Sigmoid colon (tissue), 6 donors: ENCODE measurements at regions not wholly inside any gene's neighbourhood (a gene's known extent, or its start where the extent isn't known, plus 50 kb on each side); places are given as distances from the start of the nearest gene placed in this dataset.
A peak's percentile ranks its signal among the peaks of the same experiment; 100 is the strongest.

Source experiments
- DNase-seq: peaks from one replicate; pipeline ENCODE4 v3.0.0-alpha.2; 2019
- H3K27ac ChIP-seq, 4 donors: fragments of 200-600 bp; sonication (generic); one replicate each; pipeline ENCODE4 v1.5.1; 2016 to 2019; ENCODE audit warnings: mild to moderate bottlenecking in 1 of 4
- H3K27me3 ChIP-seq, 3 donors: fragments of 200-600 bp; sonication (generic); one replicate each; pipeline ENCODE4 v1.5.1; 2019; ENCODE audit warnings: mild to moderate bottlenecking in 1 of 3
- H3K36me3 ChIP-seq, 4 donors: fragments of 200-600 bp; sonication (generic); one replicate each; pipeline ENCODE4 v1.5.1; 2016 to 2019
- H3K4me1 ChIP-seq, 4 donors: fragments of 200-600 bp; sonication (generic); one replicate each; pipeline ENCODE4 v1.5.1; 2017 to 2019
- H3K4me3 ChIP-seq, 4 donors: fragments of 200-600 bp; sonication (generic); one replicate each; pipeline ENCODE4 v1.5.1; 2017 to 2019; ENCODE audit warnings: mild to moderate bottlenecking in 2 of 4, moderate library complexity in 1 of 4
- H3K9me3 ChIP-seq, 4 donors: fragments of 200-600 bp in 3 of 4; sonication (generic) in 3 of 4; one replicate each; pipeline versions ENCODE4 v1.5.1 to v1.6.1; 2013 to 2019
- CTCF ChIP-seq, 4 experiments: fragments of 450-650 bp in 3 of 4; fragments of 200-600 bp in 1 of 4; IDR thresholded peaks; one replicate each; pipeline ENCODE4 v1.5.1; 2016 to 2019; ENCODE audit warnings: antibody characterized with exemption in 4 of 4, mild to moderate bottlenecking in 3 of 4, moderate library complexity in 2 of 4
- EP300 ChIP-seq, 4 donors: sonication (generic); formaldehyde crosslinking; IDR thresholded peaks; one replicate each; pipeline ENCODE4 v1.6.1; 2017; ENCODE audit warnings: antibody characterized with exemption in 4 of 4
- POLR2A ChIP-seq, 2 donors: fragments of 450-650 bp; IDR thresholded peaks; one replicate each; pipeline ENCODE4 v1.6.1; 2016; ENCODE audit warnings: antibody characterized with exemption in 2 of 2, mild to moderate bottlenecking in 2 of 2, moderate library complexity in 2 of 2
- POLR2AphosphoS5 ChIP-seq, 4 donors: sonication (generic); formaldehyde crosslinking; IDR thresholded peaks; one replicate each; pipeline ENCODE4 v1.6.1; 2017; ENCODE audit warnings: antibody characterized with exemption in 4 of 4
- WGBS, 2 donors: extraction: QIAGEN DNeasy Blood & Tissue Kit; methylation state at CpG; one replicate each; pipeline ENCODE4 v1.1.7; 2013; 5-methylcytosine and 5-hydroxymethylcytosine counted together
- intact Hi-C: fragments of 100-400 bp; cut with DNase I; formaldehyde crosslinking; loops from one replicate; pipeline ENCODE4 v1.15.1; 2023
- donor health status: healthy with polysubstance abuse.
- donor health status: healthy.

DNA sequence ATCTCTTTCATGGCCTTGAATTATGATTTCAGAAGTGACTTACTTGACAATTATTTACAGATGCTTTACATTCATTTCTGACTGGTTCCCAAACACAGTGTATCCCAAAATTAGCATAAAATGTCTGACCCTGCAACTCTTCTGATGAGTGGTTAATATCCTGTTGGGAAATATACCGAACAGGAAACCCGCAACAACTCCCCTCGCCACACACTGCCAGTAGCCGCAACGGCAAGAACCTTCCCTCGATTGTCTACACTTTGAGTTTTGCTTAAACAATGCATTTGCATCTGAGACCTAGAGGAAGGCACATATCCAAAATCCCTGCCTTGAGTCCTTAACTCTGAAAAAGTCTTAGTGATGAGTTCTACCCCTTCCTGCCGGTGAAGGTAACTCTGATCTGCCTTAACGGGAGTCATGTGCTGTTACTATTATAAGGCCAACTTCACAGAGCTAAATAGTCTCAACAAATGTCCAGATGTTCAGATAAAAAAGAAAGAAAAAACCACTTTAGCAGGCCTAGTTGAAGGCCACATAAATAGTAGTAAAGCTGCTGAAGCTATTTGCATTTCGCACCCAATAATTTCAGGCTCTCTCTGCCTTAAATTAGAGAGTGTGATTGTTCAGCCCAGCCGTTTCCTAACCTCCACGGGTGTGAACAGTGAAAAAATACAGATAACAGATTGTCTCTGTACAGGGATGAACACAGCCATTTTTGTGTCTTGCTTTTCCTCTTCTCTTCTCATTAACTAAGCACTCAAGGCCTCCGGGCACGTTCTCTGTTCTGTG is 321.1 kb downstream of the HS3ST3B1 start:
- WGBS, 2 donors: 57 to 61% methylated on average over 13 of the region's 13 CpGs
- TF ChIP-seq EP300 (IDR thresholded peaks at IDR 0.05): no peak
- DNase-seq: no peak
- no peaks in the 10 kb centered on the region for H3K4me1 ChIP-seq
- no peaks in the 10 kb centered on the region for H3K36me3 ChIP-seq
- H3K4me3 ChIP-seq: no peak overlapping the region
- H3K27ac ChIP-seq: no peak overlapping the region
- no peaks in the 10 kb centered on the region for H3K27me3 ChIP-seq
- H3K9me3 ChIP-seq: no peaks in the 10 kb centered on the region
- intact Hi-C loops: no loop called here

GRCh38 chr17:14619821-14620220 is 318.9 kb downstream of the HS3ST3B1 start:
- H3K4me1 ChIP-seq: no peaks in the 10 kb centered on the region
- H3K4me3 ChIP-seq: no peak overlapping the region
- H3K36me3 ChIP-seq: no peaks in the 10 kb centered on the region
- no peak for DNase-seq
- 85 to 98% methylated on average over 4 of the region's 4 CpGs for WGBS, 2 donors
- H3K9me3 ChIP-seq: no peaks in the 10 kb centered on the region
- intact Hi-C loops: no loop called here
- H3K27me3 ChIP-seq: no peaks in the 10 kb centered on the region
- no peak overlapping the region for H3K27ac ChIP-seq
- no peak for TF ChIP-seq CTCF (IDR thresholded peaks at IDR 0.05)
- TF ChIP-seq POLR2AphosphoS5 (IDR thresholded peaks at IDR 0.05): no peak
- no peak for TF ChIP-seq EP300 (IDR thresholded peaks at IDR 0.05)
- no peak for TF ChIP-seq POLR2A (IDR thresholded peaks at IDR 0.05)

DNA sequence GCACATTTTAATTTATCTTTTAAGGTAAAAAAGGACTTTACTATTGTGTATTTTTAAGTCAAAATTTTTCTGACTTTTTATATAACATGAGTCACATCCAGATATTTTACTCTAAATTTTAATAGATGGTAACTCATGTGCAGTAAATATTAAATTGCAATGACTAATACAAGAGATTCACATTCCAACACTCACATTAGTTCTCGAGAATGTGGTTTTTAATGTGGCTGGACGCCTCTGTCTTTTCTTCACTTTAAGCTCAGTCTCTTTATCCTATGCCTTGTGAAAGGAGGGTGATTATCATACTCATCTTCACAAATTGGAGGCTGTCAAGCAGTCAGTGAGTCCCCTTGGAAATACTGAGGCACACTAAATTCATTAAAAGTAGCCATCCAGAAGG is 315.6 kb downstream of the HS3ST3B1 start:
- no peak for TF ChIP-seq POLR2A (IDR thresholded peaks at IDR 0.05)
- no peak for TF ChIP-seq EP300 (IDR thresholded peaks at IDR 0.05)
- TF ChIP-seq POLR2AphosphoS5 (IDR thresholded peaks at IDR 0.05): no peak
- no peak for TF ChIP-seq CTCF (IDR thresholded peaks at IDR 0.05)
- 88 to 91% methylated on average over 2 of the region's 2 CpGs for WGBS, 2 donors
- Histone ChIP-seq H3K36me3 (no peaks in the 10 kb centered on the region), H3K9me3 (no peaks in the 10 kb centered on the region), H3K27ac (no peak overlapping the region), H3K4me1 (no peaks in the 10 kb centered on the region), H3K4me3 (no peak overlapping the region), H3K27me3 (no peaks in the 10 kb centered on the region)
- DNase-seq: no peak
- intact Hi-C loops: no loop called here

DNA sequence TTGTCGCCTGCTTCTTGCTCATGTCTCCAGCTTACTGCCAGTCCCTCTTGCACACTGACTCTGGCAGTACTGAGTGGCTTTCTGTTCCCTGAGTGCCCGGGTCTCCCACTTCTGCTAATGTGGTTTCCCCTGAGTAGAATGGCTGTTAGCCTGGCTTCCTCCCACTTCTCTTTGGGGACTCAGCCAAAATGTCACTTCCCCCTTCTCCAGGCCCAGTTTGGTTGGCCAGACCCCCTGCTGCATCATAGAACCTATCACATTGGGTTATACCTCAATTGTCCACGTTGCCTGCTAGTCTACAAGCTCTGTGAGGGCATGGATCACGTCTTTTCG is 304.4 kb downstream of the HS3ST3B1 start:
- 66 to 67% methylated on average over 5 of the region's 5 CpGs for WGBS, 2 donors
- H3K4me3 ChIP-seq: no peak overlapping the region
- DNase-seq: peak; percentile 68
- no peak overlapping the region for H3K27ac ChIP-seq
- peaks cover 0 to 2% (median 0%) of the 10 kb centered on the region in 4 donors for H3K9me3 ChIP-seq
- H3K4me1 ChIP-seq: no peaks in the 10 kb centered on the region
- TF ChIP-seq EP300 (IDR thresholded peaks at IDR 0.05) (no peak), POLR2A (IDR thresholded peaks at IDR 0.05) (no peak), CTCF (IDR thresholded peaks at IDR 0.05) (no peak)
- no peaks in the 10 kb centered on the region for H3K36me3 ChIP-seq
- intact Hi-C loops: no loop called here
- H3K27me3 ChIP-seq: no peaks in the 10 kb centered on the region

DNA sequence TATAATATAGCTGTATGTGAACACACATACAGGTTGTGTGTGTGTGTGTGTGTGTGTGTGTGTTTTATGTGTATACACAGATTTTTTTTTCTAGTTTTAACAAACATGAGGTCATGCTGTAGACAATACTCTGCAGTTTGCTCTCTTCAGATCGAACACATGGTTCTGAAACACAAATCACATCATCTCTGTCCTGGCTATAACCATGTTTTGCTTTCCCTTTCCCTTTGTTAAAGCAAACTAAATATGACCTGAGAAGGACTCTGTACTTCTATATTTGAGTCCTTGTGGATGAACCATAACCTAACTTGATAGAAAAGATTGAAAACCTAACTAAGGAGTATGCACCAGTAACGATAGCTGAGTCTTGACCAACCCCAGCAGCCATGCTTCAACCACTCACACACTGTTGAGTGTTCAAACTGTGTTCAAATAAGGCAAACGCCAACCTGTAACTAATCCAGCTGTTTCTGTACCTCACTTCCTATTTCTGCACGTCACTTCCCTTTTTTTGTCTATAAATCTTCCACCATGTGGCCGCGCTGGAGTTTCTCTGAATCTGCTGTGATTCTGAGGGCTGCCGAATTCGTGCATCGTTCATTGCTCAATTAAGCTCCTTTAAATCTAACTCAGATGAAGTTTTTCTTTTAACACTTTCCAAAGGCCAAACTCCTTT is 303.8 kb downstream of the HS3ST3B1 start:
- no peak for DNase-seq
- no peaks in the 10 kb centered on the region for H3K4me1 ChIP-seq
- 50 to 73% methylated on average over 9 of the region's 9 CpGs for WGBS, 2 donors
- H3K9me3 ChIP-seq: peaks cover 0 to 2% (median 0%) of the 10 kb centered on the region in 4 donors
- H3K4me3 ChIP-seq: no peak overlapping the region
- H3K36me3 ChIP-seq: no peaks in the 10 kb centered on the region
- intact Hi-C loops: no loop called here
- H3K27me3 ChIP-seq: no peaks in the 10 kb centered on the region
- no peak overlapping the region for H3K27ac ChIP-seq
- TF ChIP-seq CTCF (IDR thresholded peaks at IDR 0.05) (no peak), EP300 (IDR thresholded peaks at IDR 0.05) (no peak), POLR2AphosphoS5 (IDR thresholded peaks at IDR 0.05) (no peak), POLR2A (IDR thresholded peaks at IDR 0.05) (no peak)
